SU-DHL-6 (cell line): ENCODE measurements at regions not wholly inside any gene's neighbourhood (a gene's known extent, or its start where the extent isn't known, plus 50 kb on each side); places are given as distances from the start of the nearest gene placed in this dataset.

Experiments
- H2AFZ ChIP-seq: fragments of 200-600 bp; sonication (generic); 2 replicates; pipeline ENCODE4 v1.6.1; 2014; ENCODE audit warnings: low read depth, mild to moderate bottlenecking, moderate library complexity, mixed read lengths, antibody characterized with exemption, low read length; ENCODE audit not compliant: severe bottlenecking
- H3F3A ChIP-seq: fragments of 200-600 bp; shearing (Covaris generic); 2 replicates; pipeline ENCODE4 v1.6.0; 2016; ENCODE audit warnings: antibody characterized with exemption, mild to moderate bottlenecking; ENCODE audit not compliant: insufficient read depth
- H3K27ac ChIP-seq: fragments of 200-600 bp; sonication (generic); 2 replicates; pipeline ENCODE4 v1.5.1; 2016; ENCODE audit warnings: low read depth, mild to moderate bottlenecking, low read length, moderate library complexity, mixed read lengths
- H3K27me3 ChIP-seq: fragments of 200-600 bp; sonication (generic), shearing (Covaris generic); 2 replicates; pipeline ENCODE4 v1.6.0; 2014; ENCODE audit warnings: mild to moderate bottlenecking, low read length
- H3K36me3 ChIP-seq: fragments of 200-600 bp; sonication (generic); 2 replicates; pipeline ENCODE4 v1.6.1; 2014; ENCODE audit warnings: mild to moderate bottlenecking, low read length, mixed read lengths
- H3K4me2 ChIP-seq: fragments of 300-600, 200-600 bp; shearing (Covaris generic), sonication (generic); 2 replicates; pipeline ENCODE4 v1.6.0; 2014; ENCODE audit warnings: low read length, low read depth, mild to moderate bottlenecking; ENCODE audit not compliant: poor library complexity, severe bottlenecking
- H3K4me3 ChIP-seq: fragments of 200-600 bp; sonication (generic); 2 replicates; pipeline ENCODE4 v1.5.1; 2014; ENCODE audit warnings: antibody characterized with exemption, low read length, mild to moderate bottlenecking, mixed read lengths; ENCODE audit not compliant: insufficient read depth, poor library complexity, severe bottlenecking
- H3K79me2 ChIP-seq: fragments of 200-600 bp; sonication (generic); 2 replicates; pipeline ENCODE4 v1.6.1; 2014; ENCODE audit warnings: mild to moderate bottlenecking, low read length, moderate library complexity; ENCODE audit not compliant: insufficient read depth
- H3K9ac ChIP-seq: fragments of 200-600 bp; sonication (generic); 2 replicates; pipeline ENCODE4 v1.7.0; 2014; ENCODE audit warnings: mild to moderate bottlenecking, low read length
- H3K9me2 ChIP-seq: fragments of 200-600 bp; sonication (generic); replicated peaks from 2 replicates; pipeline ENCODE4 v1.6.1; 2014; ENCODE audit warnings: low read length; ENCODE audit not compliant: insufficient read depth
- H3K9me3 ChIP-seq: fragments of 200-600 bp; sonication (generic); 2 replicates; pipeline ENCODE4 v1.6.1; 2014; ENCODE audit warnings: low read length, mixed read lengths; ENCODE audit not compliant: insufficient read depth
- H4K20me1 ChIP-seq: fragments of 200-600 bp; sonication (generic); 2 replicates; pipeline ENCODE4 v1.6.1; 2014; ENCODE audit warnings: low read depth, mild to moderate bottlenecking, antibody characterized with exemption, low read length, moderate library complexity, mixed read lengths
- CTCF ChIP-seq: fragments of 200-600 bp; sonication (generic); IDR thresholded peaks from one replicate; pipeline ENCODE4 v1.5.1; 2017; ENCODE audit warnings: antibody characterized with exemption, mild to moderate bottlenecking, low read length, moderate library complexity; ENCODE audit not compliant: insufficient read depth, poor library complexity, severe bottlenecking
- EZH2phosphoT487 ChIP-seq: fragments of 200-600 bp; sonication (generic), shearing (Covaris generic); conservative IDR thresholded peaks from 2 replicates; pipeline ENCODE4 v1.6.1; 2018; ENCODE audit warnings: mild to moderate bottlenecking, antibody characterized with exemption, low read length, moderate library complexity, mixed read lengths

GRCh38 chr5:159402311-159402710, 72.0 kb upstream of the IL12B start:
- Histone ChIP-seq H3K4me3 (no peak overlapping the region), H3F3A (no peaks in the 10 kb centered on the region), H3K79me2 (no peaks in the 10 kb centered on the region), H3K9ac (no peak overlapping the region), H3K27ac (no peak overlapping the region), H2AFZ (no peak overlapping the region), H3K9me2 (no peaks in the 10 kb centered on the region), H3K27me3 (no peaks in the 10 kb centered on the region), H3K9me3 (no peaks in the 10 kb centered on the region), H3K36me3 (no peaks in the 10 kb centered on the region), H4K20me1 (no peaks in the 10 kb centered on the region), H3K4me2 (no peak overlapping the region)
- TF ChIP-seq EZH2phosphoT487 = no peak
- TF ChIP-seq CTCF = no peak

- no peaks in the 10 kb centered on the region for H3K36me3 ChIP-seq
- H3K79me2 ChIP-seq = no peaks in the 10 kb centered on the region
- H3K27me3 ChIP-seq = no peaks in the 10 kb centered on the region
- no peak for TF ChIP-seq EZH2phosphoT487
- TF ChIP-seq CTCF = no peak
- no peaks in the 10 kb centered on the region for H3K9me2 ChIP-seq
- no peak overlapping the region for H3K4me2 ChIP-seq
- no peaks in the 10 kb centered on the region for H4K20me1 ChIP-seq
- H3F3A ChIP-seq = no peaks in the 10 kb centered on the region
- H3K9me3 ChIP-seq = no peaks in the 10 kb centered on the region
- no peak overlapping the region for H3K4me3 ChIP-seq
- H3K9ac ChIP-seq = no peak overlapping the region
- H3K27ac ChIP-seq = no peak overlapping the region
- no peak overlapping the region for H2AFZ ChIP-seq
These were observed 72.6 kb upstream of the IL12B start for GRCh38 chr5:159402856-159403255.

- no peak overlapping the region for H3K4me3 ChIP-seq
- H3K9ac ChIP-seq = no peak overlapping the region
- no peak for TF ChIP-seq CTCF
- no peak for TF ChIP-seq EZH2phosphoT487
- no peaks in the 10 kb centered on the region for H3K27me3 ChIP-seq
- H3K9me3 ChIP-seq = no peaks in the 10 kb centered on the region
- H3K4me2 ChIP-seq = no peak overlapping the region
- H3K79me2 ChIP-seq = no peaks in the 10 kb centered on the region
- H3K27ac ChIP-seq = no peak overlapping the region
- H4K20me1 ChIP-seq = no peaks in the 10 kb centered on the region
- no peaks in the 10 kb centered on the region for H3F3A ChIP-seq
- no peak overlapping the region for H2AFZ ChIP-seq
- no peaks in the 10 kb centered on the region for H3K36me3 ChIP-seq
- H3K9me2 ChIP-seq = no peaks in the 10 kb centered on the region
These were observed 73.8 kb upstream of the IL12B start for GRCh38 chr5:159403906-159404681.
